IPS-15b (cell line): ENCODE measurements at regions not wholly inside any gene's neighbourhood (a gene's known extent, or its start where the extent isn't known, plus 50 kb on each side); places are given as distances from the start of the nearest gene placed in this dataset.

Experiments
- H3K27me3 ChIP-seq: one replicate; pipeline ENCODE4 v1.6.1; 2013; ENCODE audit warnings: low read length; ENCODE audit not compliant: control insufficient read depth, insufficient read depth
- H3K36me3 ChIP-seq: one replicate; pipeline ENCODE4 v1.6.1; 2013; ENCODE audit warnings: low read length; ENCODE audit not compliant: control insufficient read depth, insufficient read depth
- H3K4me1 ChIP-seq: one replicate; pipeline ENCODE4 v1.6.1; 2013; ENCODE audit warnings: mild to moderate bottlenecking, low read length; ENCODE audit not compliant: control insufficient read depth, insufficient read depth
- H3K4me3 ChIP-seq: one replicate; pipeline ENCODE4 v1.5.1; 2013; ENCODE audit warnings: low read depth, low read length
- H3K9ac ChIP-seq: one replicate; pipeline ENCODE4 v1.6.1; 2013; ENCODE audit warnings: low read depth, mild to moderate bottlenecking, low read length
- H3K9me3 ChIP-seq: one replicate; pipeline ENCODE4 v1.6.1; 2013; ENCODE audit warnings: mild to moderate bottlenecking, low read length; ENCODE audit not compliant: control insufficient read depth, insufficient read depth

DNA sequence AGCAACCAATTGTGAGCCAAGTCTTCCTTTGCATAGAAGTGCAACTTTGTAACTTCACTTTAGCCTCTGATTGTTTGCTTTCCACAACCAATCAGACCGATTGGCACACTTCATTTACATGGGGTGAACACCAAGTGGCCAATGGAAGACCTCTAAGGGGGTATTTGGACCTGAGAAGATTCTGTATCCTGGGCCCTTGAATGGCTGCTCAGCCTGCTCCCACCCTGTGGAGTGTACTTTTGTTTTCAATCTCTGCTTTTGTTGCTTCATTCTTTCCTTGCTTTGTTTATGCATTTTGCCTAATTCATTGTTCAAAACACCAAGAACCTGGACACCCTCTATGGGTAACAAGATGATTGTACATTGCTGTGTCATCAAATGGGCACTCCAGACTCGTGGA is 385.7 kb upstream of the NRP1 start:
- no peak overlapping the region for H3K4me3 ChIP-seq
- no peaks in the 10 kb centered on the region for H3K36me3 ChIP-seq
- no peaks in the 10 kb centered on the region for H3K4me1 ChIP-seq
- H3K9ac ChIP-seq: no peak overlapping the region
- H3K27me3 ChIP-seq: no peaks in the 10 kb centered on the region
- H3K9me3 ChIP-seq: no peaks in the 10 kb centered on the region

DNA sequence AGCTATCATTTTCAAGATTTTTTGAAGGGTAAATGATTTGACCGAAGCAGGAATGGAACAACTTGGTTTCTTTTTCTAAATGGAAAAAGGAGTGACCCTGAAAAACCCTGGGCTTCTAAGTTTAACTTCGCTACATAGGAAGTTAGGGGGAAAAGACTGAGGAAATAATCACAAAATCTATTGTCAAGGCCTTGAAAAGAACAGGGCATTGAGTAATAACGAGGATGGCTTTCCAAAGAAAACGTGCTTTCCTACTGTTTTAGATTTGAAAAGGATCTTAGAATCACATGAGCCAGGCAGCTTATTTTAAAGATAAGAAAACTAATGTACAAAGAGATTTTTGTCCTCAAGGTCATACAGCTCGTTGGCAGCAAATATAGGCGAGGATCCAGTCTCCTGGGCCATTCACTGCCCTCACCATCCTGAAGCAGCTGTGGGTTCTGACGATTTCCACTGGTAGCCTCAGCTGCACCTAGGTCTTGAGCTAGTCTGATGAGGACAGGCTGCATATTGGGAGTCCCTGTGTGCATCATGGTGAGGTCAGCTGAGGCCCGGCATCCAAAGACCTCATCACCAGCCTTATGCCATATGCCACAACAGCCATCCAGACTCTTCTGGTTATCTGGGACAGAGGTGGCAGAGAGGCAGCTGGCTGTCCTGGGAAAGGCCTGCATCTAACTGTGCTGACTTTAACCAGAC is 384.7 kb upstream of the NRP1 start:
- H3K4me3 ChIP-seq: no peak overlapping the region
- H3K9me3 ChIP-seq: no peaks in the 10 kb centered on the region
- H3K9ac ChIP-seq: no peak overlapping the region
- H3K36me3 ChIP-seq: no peaks in the 10 kb centered on the region
- no peaks in the 10 kb centered on the region for H3K4me1 ChIP-seq
- H3K27me3 ChIP-seq: no peaks in the 10 kb centered on the region

DNA sequence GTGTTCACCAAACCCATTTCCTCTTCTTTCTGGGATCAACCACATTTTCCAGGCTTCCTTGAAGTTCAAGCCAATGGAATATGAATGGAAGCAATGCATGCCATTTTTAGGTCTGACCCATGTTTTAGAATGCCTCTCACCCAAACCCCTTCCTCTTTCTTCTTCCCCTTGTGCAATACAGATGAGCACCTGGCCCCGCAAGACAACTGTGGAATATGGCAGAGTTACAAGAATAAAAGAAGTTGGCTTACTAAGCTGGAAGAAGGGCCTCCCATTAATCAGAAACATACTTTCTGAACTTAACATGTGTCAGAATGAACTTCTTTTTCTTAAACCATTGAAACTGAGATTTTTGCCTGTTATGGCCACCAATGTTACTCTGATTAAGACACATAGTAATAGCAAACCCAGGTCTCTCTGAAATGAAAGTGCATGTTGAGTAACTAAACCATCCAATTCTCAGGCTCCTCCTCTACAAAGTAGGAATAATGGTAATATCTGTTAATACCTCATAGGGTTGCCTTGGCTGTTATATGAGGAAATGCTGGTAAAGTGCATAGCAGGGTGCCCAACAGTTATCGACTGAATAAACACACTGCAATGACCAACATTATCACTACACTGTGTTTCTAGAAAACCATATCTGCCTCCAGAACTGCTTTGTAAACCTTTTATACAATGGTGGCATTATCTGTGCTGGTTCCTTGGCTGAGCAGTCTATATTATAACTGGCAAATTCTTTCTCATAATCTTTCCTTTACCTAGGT is 382.2 kb upstream of the NRP1 start:
- Histone ChIP-seq H3K36me3 (no peaks in the 10 kb centered on the region), H3K27me3 (no peaks in the 10 kb centered on the region), H3K9ac (no peak overlapping the region), H3K4me3 (no peak overlapping the region), H3K9me3 (no peaks in the 10 kb centered on the region), H3K4me1 (no peaks in the 10 kb centered on the region)

DNA sequence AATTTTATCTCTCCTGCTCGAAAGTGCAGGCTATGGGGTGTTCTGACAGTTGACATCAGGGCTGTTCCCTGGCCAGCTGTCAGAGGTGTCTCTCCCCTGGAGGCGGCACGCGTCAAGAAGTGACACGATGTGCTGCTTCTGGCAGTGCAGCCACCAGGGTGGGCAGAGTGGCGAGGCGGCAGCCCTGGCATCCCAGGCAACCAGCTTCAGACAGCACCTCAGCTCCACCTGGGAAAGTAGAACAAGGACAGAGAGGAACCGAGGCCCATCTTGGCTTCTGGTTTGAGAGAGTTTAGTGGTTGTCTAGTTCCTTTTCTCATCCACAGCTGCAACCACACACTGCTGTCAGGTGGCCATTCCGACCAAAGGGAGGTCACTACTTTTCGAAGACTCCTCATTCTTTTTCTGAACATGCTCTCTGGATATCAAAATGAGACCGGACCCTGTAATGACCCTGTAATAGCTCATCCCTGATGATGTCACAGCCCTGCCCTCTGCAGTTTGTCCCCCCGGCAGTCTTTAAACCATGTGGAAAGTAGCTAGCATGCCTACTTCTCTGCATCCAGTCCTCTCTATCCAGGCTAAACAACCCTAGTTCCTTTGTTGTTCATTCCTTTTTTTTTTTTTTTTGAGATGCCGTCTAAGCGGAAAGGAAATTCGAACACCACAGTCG is 381.0 kb upstream of the NRP1 start:
- Histone ChIP-seq H3K27me3 (no peaks in the 10 kb centered on the region), H3K9me3 (no peaks in the 10 kb centered on the region), H3K4me3 (no peak overlapping the region), H3K9ac (no peak overlapping the region), H3K4me1 (no peaks in the 10 kb centered on the region), H3K36me3 (no peaks in the 10 kb centered on the region)

DNA sequence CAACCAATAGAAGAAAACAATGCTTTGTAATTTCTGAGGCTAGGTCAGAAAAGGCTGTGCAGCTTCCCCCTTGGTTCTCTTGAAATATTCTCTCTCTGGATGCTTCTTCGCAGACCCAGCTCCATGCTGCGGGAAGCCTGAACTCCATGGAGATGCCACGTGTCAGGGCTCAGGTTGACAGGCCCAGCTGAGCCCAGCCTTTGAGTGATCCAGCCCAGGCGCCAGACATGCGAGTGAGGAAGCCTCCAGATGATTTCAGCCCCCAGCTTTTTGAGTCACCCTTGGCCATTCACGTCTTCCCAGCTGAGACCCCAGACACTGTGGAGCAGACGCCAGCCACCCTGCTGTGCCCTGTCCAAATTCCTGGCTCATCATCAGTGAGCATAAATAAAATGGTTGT is 378.4 kb upstream of the NRP1 start:
- no peaks in the 10 kb centered on the region for H3K4me1 ChIP-seq
- no peaks in the 10 kb centered on the region for H3K9me3 ChIP-seq
- no peak overlapping the region for H3K4me3 ChIP-seq
- no peaks in the 10 kb centered on the region for H3K27me3 ChIP-seq
- no peaks in the 10 kb centered on the region for H3K36me3 ChIP-seq
- no peak overlapping the region for H3K9ac ChIP-seq

DNA sequence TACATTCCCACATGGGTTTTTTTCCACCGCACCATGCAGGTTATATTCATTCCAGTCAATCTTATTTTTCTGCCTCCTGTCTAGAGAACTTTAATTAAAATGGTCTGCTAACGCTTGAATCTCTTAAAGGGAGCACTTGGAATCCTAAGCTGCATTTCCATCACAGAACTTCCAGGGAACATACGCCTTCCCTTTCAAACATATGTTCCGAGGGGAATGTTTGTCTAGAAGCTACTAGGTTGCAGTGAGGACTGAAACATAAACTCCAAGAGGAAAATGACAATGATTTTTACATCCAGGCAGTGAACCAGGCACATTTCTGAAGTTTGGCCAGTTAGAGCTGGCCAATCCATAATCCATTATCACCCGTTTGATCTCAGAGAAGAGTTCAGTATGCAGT is 375.5 kb upstream of the NRP1 start:
- Histone ChIP-seq H3K9me3 (no peaks in the 10 kb centered on the region), H3K9ac (no peak overlapping the region), H3K4me3 (no peak overlapping the region), H3K36me3 (no peaks in the 10 kb centered on the region), H3K4me1 (no peaks in the 10 kb centered on the region), H3K27me3 (no peaks in the 10 kb centered on the region)

DNA sequence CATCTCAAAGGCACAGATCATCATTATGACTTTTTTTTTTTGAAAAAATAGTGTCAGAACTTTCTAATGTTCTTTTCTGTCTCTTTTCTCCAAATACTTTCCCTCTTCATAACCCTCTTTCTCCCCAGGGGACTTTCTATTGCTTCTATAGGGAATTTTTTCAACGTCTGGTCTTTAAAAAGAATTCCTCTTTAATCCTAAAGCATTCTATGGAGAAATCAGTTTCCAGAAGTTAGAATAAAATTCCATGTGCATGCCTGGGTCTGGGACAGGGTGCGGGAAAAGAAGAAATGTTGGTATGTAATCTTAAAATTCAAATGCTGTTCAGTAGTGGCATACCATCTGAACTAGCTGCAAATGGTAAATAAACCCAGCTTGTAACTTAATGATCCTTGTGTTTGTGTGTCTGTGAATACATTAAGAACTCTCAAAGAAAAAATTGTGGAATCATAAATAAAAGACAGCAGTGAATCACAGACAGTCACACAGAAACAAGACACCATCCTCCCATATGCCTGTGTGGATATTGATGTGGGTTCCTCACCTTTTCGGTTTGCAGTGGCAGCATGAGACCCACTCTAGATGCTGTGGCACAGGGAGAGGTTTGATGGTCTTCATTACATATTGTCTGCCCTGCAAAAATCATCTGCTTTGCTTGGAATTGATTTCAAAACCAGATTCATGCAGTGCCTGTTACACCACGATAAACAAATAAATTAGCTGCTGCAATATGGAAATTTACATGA is 374.7 kb upstream of the NRP1 start:
- Histone ChIP-seq H3K9ac (no peak overlapping the region), H3K4me1 (no peaks in the 10 kb centered on the region), H3K4me3 (no peak overlapping the region), H3K27me3 (no peaks in the 10 kb centered on the region), H3K9me3 (no peaks in the 10 kb centered on the region), H3K36me3 (no peaks in the 10 kb centered on the region)

DNA sequence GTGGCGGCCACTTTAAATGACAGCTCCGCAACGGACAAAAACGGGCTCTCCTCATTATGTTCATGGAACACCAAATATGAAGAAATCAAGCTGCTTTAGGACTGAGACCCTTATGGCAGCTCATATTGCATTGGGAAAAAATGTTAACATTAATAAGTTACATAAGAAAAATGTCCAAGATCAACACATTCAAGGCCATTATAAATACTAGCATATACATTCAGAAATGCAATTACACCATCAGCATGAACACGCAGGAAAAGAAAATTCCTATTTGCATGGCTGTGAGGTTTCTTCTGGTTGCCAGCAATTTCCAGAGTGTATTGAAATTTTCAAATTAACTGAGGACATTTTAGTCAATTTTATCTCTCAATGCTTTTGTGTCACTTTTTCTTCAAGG is 374.1 kb upstream of the NRP1 start:
- Histone ChIP-seq H3K4me1 (no peaks in the 10 kb centered on the region), H3K9me3 (no peaks in the 10 kb centered on the region), H3K27me3 (no peaks in the 10 kb centered on the region), H3K9ac (no peak overlapping the region), H3K36me3 (no peaks in the 10 kb centered on the region), H3K4me3 (no peak overlapping the region)

DNA sequence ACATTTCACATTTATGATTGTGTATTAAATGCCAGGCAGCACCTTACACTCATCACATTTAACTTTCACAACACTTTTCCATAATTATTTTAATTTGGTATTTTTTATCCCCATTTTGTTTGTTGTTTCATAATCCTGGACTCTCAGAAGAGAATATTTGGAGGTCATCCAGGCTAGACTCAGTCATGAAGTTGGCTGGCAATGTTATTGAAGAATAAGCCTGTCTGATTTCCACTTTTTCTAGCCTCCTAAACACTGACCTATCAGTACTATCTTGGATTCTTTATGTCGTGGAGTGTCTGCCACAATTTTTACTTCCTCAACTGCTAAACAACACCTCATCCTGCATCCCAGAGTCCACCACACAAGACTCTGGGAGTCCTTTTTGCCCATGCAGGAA is 372.3 kb upstream of the NRP1 start:
- no peaks in the 10 kb centered on the region for H3K27me3 ChIP-seq
- no peaks in the 10 kb centered on the region for H3K4me1 ChIP-seq
- no peaks in the 10 kb centered on the region for H3K9me3 ChIP-seq
- H3K9ac ChIP-seq: no peak overlapping the region
- H3K36me3 ChIP-seq: no peaks in the 10 kb centered on the region
- no peak overlapping the region for H3K4me3 ChIP-seq

DNA sequence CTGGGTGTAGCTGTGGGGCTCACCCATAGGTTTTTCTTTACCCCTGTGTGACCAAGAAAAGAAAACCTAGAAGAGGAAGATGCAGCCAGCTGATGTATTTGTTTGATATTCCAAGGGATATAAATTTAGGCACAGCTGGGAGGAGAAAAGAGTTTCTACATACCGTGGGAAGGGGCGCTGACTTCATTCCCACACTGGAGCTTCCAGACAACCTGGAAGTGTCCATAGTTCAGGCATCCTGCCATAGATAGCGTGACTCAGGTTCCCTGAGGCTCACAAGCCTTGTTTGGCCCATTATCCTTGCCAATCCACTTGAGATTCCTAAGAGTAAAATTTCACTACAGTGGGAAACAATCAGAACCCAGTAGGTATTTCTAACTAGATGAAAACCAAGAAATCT is 371.7 kb upstream of the NRP1 start:
- no peaks in the 10 kb centered on the region for H3K27me3 ChIP-seq
- H3K4me1 ChIP-seq: no peaks in the 10 kb centered on the region
- no peaks in the 10 kb centered on the region for H3K36me3 ChIP-seq
- H3K9ac ChIP-seq: no peak overlapping the region
- H3K4me3 ChIP-seq: no peak overlapping the region
- no peaks in the 10 kb centered on the region for H3K9me3 ChIP-seq

DNA sequence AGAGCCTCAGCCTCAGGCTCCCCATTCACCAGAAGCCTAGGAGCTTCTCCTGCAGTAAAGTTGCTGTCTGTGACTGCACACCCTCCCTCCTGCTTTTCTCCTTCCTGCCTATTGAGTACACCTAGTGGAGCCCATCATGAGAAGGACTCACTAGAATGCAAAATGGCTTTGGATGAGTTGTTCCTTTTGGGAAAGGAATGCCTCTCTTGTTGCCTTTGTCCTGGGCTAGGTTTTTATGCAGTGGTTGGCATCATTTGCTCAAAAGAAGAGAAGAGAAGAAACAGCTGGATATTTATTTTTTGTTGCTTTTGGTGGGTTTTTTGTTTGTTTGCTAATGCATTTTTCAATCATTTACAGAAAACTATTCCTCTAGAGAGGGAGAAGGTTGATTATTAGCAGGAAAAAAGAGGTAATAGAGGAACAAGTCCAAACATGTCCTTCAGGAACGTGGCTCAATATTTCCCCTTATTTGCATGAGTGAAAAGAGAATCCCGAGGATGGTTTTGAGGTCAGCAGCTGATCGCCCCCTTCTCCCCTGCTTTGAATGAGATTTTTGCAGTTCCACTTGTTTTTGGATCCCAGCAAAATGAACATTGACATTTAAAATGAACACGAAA is 369.9 kb upstream of the NRP1 start:
- H3K36me3 ChIP-seq: no peaks in the 10 kb centered on the region
- H3K4me3 ChIP-seq: no peak overlapping the region
- no peaks in the 10 kb centered on the region for H3K27me3 ChIP-seq
- H3K9ac ChIP-seq: no peak overlapping the region
- H3K4me1 ChIP-seq: no peaks in the 10 kb centered on the region
- H3K9me3 ChIP-seq: no peaks in the 10 kb centered on the region
